ENCODE measurements at regions not wholly inside any gene's neighbourhood (a gene's known extent, or its start where the extent isn't known, plus 50 kb on each side); places are given as distances from the start of the nearest gene placed in this dataset.

DNA sequence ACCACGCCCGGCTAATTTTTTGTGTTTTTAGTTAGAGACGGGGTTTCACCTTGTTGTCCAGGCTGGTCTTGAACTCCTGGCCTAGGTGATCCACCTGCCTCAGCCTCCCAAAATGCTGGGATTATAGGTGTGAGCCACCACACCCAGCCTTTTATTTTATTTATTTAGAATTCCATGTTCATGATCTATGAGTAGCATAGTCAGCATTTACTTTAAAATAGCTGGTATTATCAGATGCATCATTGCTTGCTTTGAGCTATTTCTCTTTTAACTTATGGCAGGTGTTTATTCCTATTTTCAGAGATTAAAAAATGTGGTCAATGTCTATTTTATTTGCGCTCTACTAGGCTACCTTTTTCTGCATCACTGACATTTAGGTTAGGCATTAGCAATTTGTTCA is 152.0 kb downstream of the UTRN start:
- Histone ChIP-seq H3K4me2 (ENCODE audit: insufficient read depth, insufficient read length, low read length) (no peak overlapping the region), H4K20me1 (ENCODE audit: control insufficient read depth, insufficient read depth, insufficient read length) (no peaks in the 10 kb centered on the region), H3K27me3 (ENCODE audit: insufficient read depth, low read length) (no peaks in the 10 kb centered on the region), H2BK15ac (ENCODE audit: low read depth, low read length) (no peak overlapping the region), H3K4ac (ENCODE audit: low read depth, low read length) (no peak overlapping the region), H4K5ac (ENCODE audit: insufficient read length, low read depth, low read length) (no peak overlapping the region), H3K27ac (ENCODE audit: insufficient read length, low read depth, low read length) (no peak overlapping the region), H3K79me2 (ENCODE audit: insufficient read depth, low read length) (no peaks in the 10 kb centered on the region), H2AFZ (ENCODE audit: low read length) (no peak overlapping the region), H3K79me1 (ENCODE audit: insufficient read depth, low read depth, low read length, poor library complexity, severe bottlenecking) (no peaks in the 10 kb centered on the region), H3K56ac (ENCODE audit: insufficient read length, low read depth, low read length) (no peak overlapping the region), H3K23me2 (ENCODE audit: insufficient read length, low read depth, low read length, poor library complexity, severe bottlenecking) (no peaks in the 10 kb centered on the region), H4K8ac (replicated peaks; ENCODE audit: insufficient read length, low read depth, low read length) (no peak overlapping the region), H3K18ac (ENCODE audit: insufficient read length, low read depth, low read length) (no peak overlapping the region), H3K14ac (ENCODE audit: insufficient read depth, low read length) (no peak overlapping the region), H4K91ac (ENCODE audit: insufficient read length, low read depth, low read length) (no peak overlapping the region), H3T11ph (ENCODE audit: low read length) (no peak overlapping the region), H3K9ac (ENCODE audit: extremely low read depth, insufficient read length, low read length) (no peak overlapping the region), H2BK20ac (ENCODE audit: low read depth, low read length, poor library complexity, severe bottlenecking) (no peak overlapping the region), H3K9me3 (ENCODE audit: control insufficient read depth, low read depth, low read length) (peaks cover 23% of the 10 kb centered on the region), H3K4me1 (ENCODE audit: insufficient read depth, low read length) (no peaks in the 10 kb centered on the region), H2BK5ac (ENCODE audit: insufficient read length, low read length) (no peak overlapping the region), H2BK120ac (ENCODE audit: low read depth, low read length, poor library complexity, severe bottlenecking) (no peak overlapping the region), H2BK12ac (ENCODE audit: insufficient read length, low read depth, low read length) (no peak overlapping the region), H3K23ac (ENCODE audit: insufficient read length, low read depth, low read length) (no peak overlapping the region), H2AK5ac (ENCODE audit: insufficient read length, low read length) (no peak overlapping the region)
- H3K9me3 Mint-ChIP-seq = peaks cover 32 to 34% of the 10 kb centered on the region in 2 experiments
- no CpG with 5 or more reads among the region's 4 CpGs for WGBS (ENCODE audit: extremely low coverage, insufficient read length, low lambda C conversion rate)
- no peaks in the 10 kb centered on the region for H3K4me1 Mint-ChIP-seq
- TF ChIP-seq, protein P1, sequence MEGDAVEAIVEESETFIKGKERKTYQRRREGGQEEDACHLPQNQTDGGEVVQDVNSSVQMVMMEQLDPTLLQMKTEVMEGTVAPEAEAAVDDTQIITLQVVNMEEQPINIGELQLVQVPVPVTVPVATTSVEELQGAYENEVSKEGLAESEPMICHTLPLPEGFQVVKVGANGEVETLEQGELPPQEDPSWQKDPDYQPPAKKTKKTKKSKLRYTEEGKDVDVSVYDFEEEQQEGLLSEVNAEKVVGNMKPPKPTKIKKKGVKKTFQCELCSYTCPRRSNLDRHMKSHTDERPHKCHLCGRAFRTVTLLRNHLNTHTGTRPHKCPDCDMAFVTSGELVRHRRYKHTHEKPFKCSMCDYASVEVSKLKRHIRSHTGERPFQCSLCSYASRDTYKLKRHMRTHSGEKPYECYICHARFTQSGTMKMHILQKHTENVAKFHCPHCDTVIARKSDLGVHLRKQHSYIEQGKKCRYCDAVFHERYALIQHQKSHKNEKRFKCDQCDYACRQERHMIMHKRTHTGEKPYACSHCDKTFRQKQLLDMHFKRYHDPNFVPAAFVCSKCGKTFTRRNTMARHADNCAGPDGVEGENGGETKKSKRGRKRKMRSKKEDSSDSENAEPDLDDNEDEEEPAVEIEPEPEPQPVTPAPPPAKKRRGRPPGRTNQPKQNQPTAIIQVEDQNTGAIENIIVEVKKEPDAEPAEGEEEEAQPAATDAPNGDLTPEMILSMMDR (conservative IDR thresholded peaks at IDR 0.05) = no peak
- H3K27ac Mint-ChIP-seq = no peak overlapping the region
- DNase-seq = no peak
- no peaks in the 10 kb centered on the region for H3K27me3 Mint-ChIP-seq (ENCODE audit: low read depth)
- H3K4me3 Mint-ChIP-seq = no peak overlapping the region
- H3K36me3 Mint-ChIP-seq (ENCODE audit: insufficient read depth in 1 of 3, low read depth in 3 of 3) = peaks cover 63 to 78% (median 75%) of the 10 kb centered on the region in 3 experiments

Data from H9 (cell line).